ENCODE measurements at regions not wholly inside any gene's neighbourhood (a gene's known extent, or its start where the extent isn't known, plus 50 kb on each side); places are given as distances from the start of the nearest gene placed in this dataset.

DNA sequence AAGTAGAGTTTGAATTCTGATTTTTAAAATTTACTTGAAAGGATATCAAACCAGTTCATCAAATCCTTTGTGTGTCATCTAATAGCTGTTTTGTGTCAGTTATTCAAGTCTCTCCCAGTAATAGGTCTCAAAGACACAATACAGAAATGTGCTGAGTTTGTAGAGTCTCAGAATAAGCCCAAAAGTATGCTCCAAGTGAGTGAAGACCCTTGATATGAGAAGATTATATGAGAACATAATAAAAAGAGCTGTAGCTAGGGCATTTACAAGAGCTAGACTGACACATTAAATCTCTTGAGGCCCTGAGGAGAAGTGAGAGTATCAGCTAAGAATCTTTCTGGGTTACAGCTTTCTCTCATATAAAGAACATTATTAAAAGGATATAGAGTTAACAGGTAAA lies 721.0 kb upstream of the ARRDC3 start:
- TF ChIP-seq, protein P1, sequence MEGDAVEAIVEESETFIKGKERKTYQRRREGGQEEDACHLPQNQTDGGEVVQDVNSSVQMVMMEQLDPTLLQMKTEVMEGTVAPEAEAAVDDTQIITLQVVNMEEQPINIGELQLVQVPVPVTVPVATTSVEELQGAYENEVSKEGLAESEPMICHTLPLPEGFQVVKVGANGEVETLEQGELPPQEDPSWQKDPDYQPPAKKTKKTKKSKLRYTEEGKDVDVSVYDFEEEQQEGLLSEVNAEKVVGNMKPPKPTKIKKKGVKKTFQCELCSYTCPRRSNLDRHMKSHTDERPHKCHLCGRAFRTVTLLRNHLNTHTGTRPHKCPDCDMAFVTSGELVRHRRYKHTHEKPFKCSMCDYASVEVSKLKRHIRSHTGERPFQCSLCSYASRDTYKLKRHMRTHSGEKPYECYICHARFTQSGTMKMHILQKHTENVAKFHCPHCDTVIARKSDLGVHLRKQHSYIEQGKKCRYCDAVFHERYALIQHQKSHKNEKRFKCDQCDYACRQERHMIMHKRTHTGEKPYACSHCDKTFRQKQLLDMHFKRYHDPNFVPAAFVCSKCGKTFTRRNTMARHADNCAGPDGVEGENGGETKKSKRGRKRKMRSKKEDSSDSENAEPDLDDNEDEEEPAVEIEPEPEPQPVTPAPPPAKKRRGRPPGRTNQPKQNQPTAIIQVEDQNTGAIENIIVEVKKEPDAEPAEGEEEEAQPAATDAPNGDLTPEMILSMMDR (IDR thresholded peaks at IDR 0.05) = no peak
- TF ChIP-seq ZFX (IDR thresholded peaks at IDR 0.05; ENCODE audit: borderline replicate concordance) = no peak
